Hepatocyte (in vitro differentiated cells): ENCODE measurements at regions not wholly inside any gene's neighbourhood (a gene's known extent, or its start where the extent isn't known, plus 50 kb on each side); places are given as distances from the start of the nearest gene placed in this dataset.

Experiments used
- DNase-seq: peaks from one replicate; pipeline ENCODE4 v3.0.0-alpha.2; 2016; ENCODE audit warnings: low spot score
- H2AFZ ChIP-seq: fragments of 200-600 bp; sonication (generic); 2 replicates; pipeline ENCODE4 v1.6.0; 2016; ENCODE audit warnings: antibody characterized with exemption, mild to moderate bottlenecking
- H3K27ac ChIP-seq: fragments of 200-600 bp; sonication (generic); 2 replicates; pipeline ENCODE4 v1.5.1; 2016; ENCODE audit warnings: mild to moderate bottlenecking
- H3K27me3 ChIP-seq: fragments of 200-600 bp; sonication (generic); 2 replicates; pipeline ENCODE4 v1.6.1; 2016
- H3K36me3 ChIP-seq: fragments of 200-600 bp; sonication (generic); replicated peaks from 2 replicates; pipeline ENCODE4 v1.5.1; 2016; ENCODE audit warnings: low read depth; ENCODE audit not compliant: insufficient read depth
- H3K4me1 ChIP-seq: fragments of 200-600 bp; sonication (generic); 2 replicates; pipeline ENCODE4 v1.5.1; 2016; ENCODE audit warnings: mild to moderate bottlenecking, moderate library complexity; ENCODE audit not compliant: insufficient read depth
- H3K4me2 ChIP-seq: fragments of 200-600 bp; sonication (generic); 2 replicates; pipeline ENCODE4 v1.6.0; 2016
- H3K4me3 ChIP-seq: fragments of 200-600 bp; sonication (generic); 2 replicates; pipeline ENCODE4 v1.5.1; 2016; ENCODE audit warnings: mild to moderate bottlenecking
- H3K79me2 ChIP-seq: fragments of 200-600 bp; sonication (generic); 2 replicates; pipeline ENCODE4 v1.6.0; 2017; ENCODE audit warnings: mild to moderate bottlenecking
- H3K9me2 ChIP-seq: fragments of 200-600 bp; sonication (generic); replicated peaks from 2 replicates; pipeline ENCODE4 v1.6.0; 2017; ENCODE audit warnings: mild to moderate bottlenecking; ENCODE audit not compliant: insufficient read depth
- H3K9me3 ChIP-seq: fragments of 200-600 bp; sonication (generic); 2 replicates; pipeline ENCODE4 v1.5.1; 2016; ENCODE audit warnings: low read depth, mild to moderate bottlenecking
- H4K20me1 ChIP-seq: fragments of 200-600 bp; sonication (generic); 2 replicates; pipeline ENCODE4 v1.6.0; 2016; ENCODE audit warnings: mild to moderate bottlenecking; ENCODE audit not compliant: insufficient read depth, poor library complexity, severe bottlenecking
- CTCF ChIP-seq: fragments of 200-600 bp; sonication (generic); IDR thresholded peaks from 2 replicates; pipeline ENCODE4 v1.5.1; 2016; ENCODE audit warnings: antibody characterized with exemption, mild to moderate bottlenecking; ENCODE audit not compliant: poor library complexity
- EZH2 ChIP-seq: fragments of 200-600 bp; sonication (generic); IDR thresholded peaks from 2 replicates; pipeline ENCODE4 v1.6.1; 2016; ENCODE audit warnings: antibody characterized with exemption, mild to moderate bottlenecking, borderline replicate concordance
- EZH2phosphoT487 ChIP-seq: fragments of 200-600 bp; sonication (generic); IDR thresholded peaks from one replicate; pipeline ENCODE4 v1.6.1; 2018; ENCODE audit warnings: antibody characterized with exemption, mild to moderate bottlenecking, low read depth, moderate library complexity; ENCODE audit not compliant: unreplicated experiment, severe bottlenecking
- WGBS: methylation state at CpG from one replicate; pipeline ENCODE4 v1.1.6; 2016; ENCODE audit warnings: low lambda C conversion rate; ENCODE audit errors: missing lambda C conversion rate; 5-methylcytosine and 5-hydroxymethylcytosine counted together

GRCh38 chr7:97798046-97799019 lies 66.4 kb downstream of the TAC1 start:
- H2AFZ ChIP-seq, result peak overlapping the region; percentile 23
- H3K27ac ChIP-seq, result peak overlapping the region; percentile 84
- H3K9me2 ChIP-seq, result no peaks in the 10 kb centered on the region
- H3K36me3 ChIP-seq, result no peaks in the 10 kb centered on the region
- H4K20me1 ChIP-seq, result no peaks in the 10 kb centered on the region
- H3K4me1 ChIP-seq, result peaks cover 5% of the 10 kb centered on the region
- 83% methylated on average over 6 of the region's 6 CpGs for WGBS
- H3K9me3 ChIP-seq, result no peaks in the 10 kb centered on the region
- no peaks in the 10 kb centered on the region for H3K79me2 ChIP-seq
- H3K4me2 ChIP-seq, result no peak overlapping the region
- peak; percentile 17 for DNase-seq
- no peak overlapping the region for H3K4me3 ChIP-seq
- H3K27me3 ChIP-seq, result no peaks in the 10 kb centered on the region
- TF ChIP-seq CTCF, result no peak
- TF ChIP-seq EZH2, result no peak
- TF ChIP-seq EZH2phosphoT487, result no peak

- Histone ChIP-seq H2AFZ (no peak overlapping the region), H3K4me1 (peaks cover 5% of the 10 kb centered on the region), H3K36me3 (no peaks in the 10 kb centered on the region), H4K20me1 (no peaks in the 10 kb centered on the region), H3K27ac (no peak overlapping the region), H3K4me3 (no peak overlapping the region), H3K9me3 (no peaks in the 10 kb centered on the region), H3K27me3 (no peaks in the 10 kb centered on the region), H3K79me2 (no peaks in the 10 kb centered on the region), H3K4me2 (no peak overlapping the region), H3K9me2 (no peaks in the 10 kb centered on the region)
- 74% methylated on average over 3 of the region's 3 CpGs for WGBS
- TF ChIP-seq EZH2phosphoT487 (no peak), CTCF (no peak), EZH2 (no peak)
- DNase-seq, result no peak
These were observed 69.2 kb downstream of the TAC1 start for GRCh38 chr7:97801108-97801507.
